Thoracic aorta (tissue), 2 donors: ENCODE measurements at regions not wholly inside any gene's neighbourhood (a gene's known extent, or its start where the extent isn't known, plus 50 kb on each side); places are given as distances from the start of the nearest gene placed in this dataset.

Experiments used
- ATAC-seq: fragments of 150-250 bp; one replicate; pipeline ENCODE4 v1.8.0; 2017; ENCODE audit warnings: low read depth; ENCODE audit not compliant: insufficient number of reproducible peaks, low FRiP score
- DNase-seq: peaks from one replicate; pipeline ENCODE4 v3.0.0-alpha.2; 2020; ENCODE audit warnings: low spot score
- H3K27ac ChIP-seq, 2 donors: fragments of 200-600 bp; sonication (generic); 1 replicate in 1 of 2; 2 replicates in 1 of 2; pipeline ENCODE4 v1.5.1; 2016; ENCODE audit warnings: mild to moderate bottlenecking in 2 of 2, moderate library complexity in 2 of 2
- H3K27me3 ChIP-seq: fragments of 200-600 bp; sonication (generic); replicated peaks from 2 replicates; pipeline ENCODE4 v1.6.0; 2016; ENCODE audit warnings: mild to moderate bottlenecking; ENCODE audit not compliant: insufficient read depth
- H3K36me3 ChIP-seq: fragments of 200-600 bp; sonication (generic); one replicate; pipeline ENCODE4 v1.5.1; 2016
- H3K4me1 ChIP-seq, 2 donors: fragments of 200-600 bp; sonication (generic); 1 replicate in 1 of 2; 2 replicates in 1 of 2; pipeline versions ENCODE4 v1.5.1 to v1.6.0; 2016; ENCODE audit warnings: low read depth in 2 of 2, mild to moderate bottlenecking in 1 of 2; ENCODE audit not compliant: control insufficient read depth in 1 of 2
- H3K4me3 ChIP-seq: fragments of 200-600 bp; sonication (generic); 2 replicates; pipeline ENCODE4 v1.5.1; 2016; ENCODE audit warnings: mild to moderate bottlenecking
- H3K9me3 ChIP-seq: fragments of 200-600 bp; sonication (generic); 2 replicates; pipeline ENCODE4 v1.5.1; 2016
- TF ChIP-seq, protein P1 (sequence below): fragments of 200-600 bp; sonication (generic); IDR thresholded peaks from one replicate; pipeline ENCODE4 v1.5.1; 2019; ENCODE audit warnings: antibody characterized with exemption

DNA sequence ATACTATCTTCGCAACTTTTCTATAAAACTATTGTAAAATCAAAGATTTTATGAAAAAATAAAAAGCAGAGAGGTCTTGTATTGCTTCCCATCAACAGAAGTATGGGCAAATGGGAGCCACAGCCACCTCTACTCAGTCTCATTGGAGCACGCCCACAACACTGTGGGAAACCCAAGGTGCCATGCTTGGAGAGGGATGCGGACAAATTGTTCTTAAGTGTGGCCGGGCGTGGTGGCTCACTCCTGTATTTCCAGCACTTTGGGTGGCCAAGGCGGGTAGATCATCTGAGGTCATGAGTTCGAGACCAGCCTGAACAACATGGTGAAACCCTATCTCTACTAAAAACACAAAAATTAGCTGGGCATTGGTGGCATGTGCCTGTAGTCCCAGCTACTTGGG, 498.2 kb upstream of the SOX5 start:
- H3K36me3 ChIP-seq: no peaks in the 10 kb centered on the region
- TF ChIP-seq, protein P1, sequence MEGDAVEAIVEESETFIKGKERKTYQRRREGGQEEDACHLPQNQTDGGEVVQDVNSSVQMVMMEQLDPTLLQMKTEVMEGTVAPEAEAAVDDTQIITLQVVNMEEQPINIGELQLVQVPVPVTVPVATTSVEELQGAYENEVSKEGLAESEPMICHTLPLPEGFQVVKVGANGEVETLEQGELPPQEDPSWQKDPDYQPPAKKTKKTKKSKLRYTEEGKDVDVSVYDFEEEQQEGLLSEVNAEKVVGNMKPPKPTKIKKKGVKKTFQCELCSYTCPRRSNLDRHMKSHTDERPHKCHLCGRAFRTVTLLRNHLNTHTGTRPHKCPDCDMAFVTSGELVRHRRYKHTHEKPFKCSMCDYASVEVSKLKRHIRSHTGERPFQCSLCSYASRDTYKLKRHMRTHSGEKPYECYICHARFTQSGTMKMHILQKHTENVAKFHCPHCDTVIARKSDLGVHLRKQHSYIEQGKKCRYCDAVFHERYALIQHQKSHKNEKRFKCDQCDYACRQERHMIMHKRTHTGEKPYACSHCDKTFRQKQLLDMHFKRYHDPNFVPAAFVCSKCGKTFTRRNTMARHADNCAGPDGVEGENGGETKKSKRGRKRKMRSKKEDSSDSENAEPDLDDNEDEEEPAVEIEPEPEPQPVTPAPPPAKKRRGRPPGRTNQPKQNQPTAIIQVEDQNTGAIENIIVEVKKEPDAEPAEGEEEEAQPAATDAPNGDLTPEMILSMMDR: no peak
- H3K27ac ChIP-seq: no peak overlapping the region
- H3K4me3 ChIP-seq: no peak overlapping the region
- H3K4me1 ChIP-seq: peaks cover 0 to 10% of the 10 kb centered on the region in 2 donors
- H3K27me3 ChIP-seq: no peaks in the 10 kb centered on the region
- H3K9me3 ChIP-seq: no peaks in the 10 kb centered on the region
- DNase-seq (no peak), ATAC-seq (no peak)

DNA sequence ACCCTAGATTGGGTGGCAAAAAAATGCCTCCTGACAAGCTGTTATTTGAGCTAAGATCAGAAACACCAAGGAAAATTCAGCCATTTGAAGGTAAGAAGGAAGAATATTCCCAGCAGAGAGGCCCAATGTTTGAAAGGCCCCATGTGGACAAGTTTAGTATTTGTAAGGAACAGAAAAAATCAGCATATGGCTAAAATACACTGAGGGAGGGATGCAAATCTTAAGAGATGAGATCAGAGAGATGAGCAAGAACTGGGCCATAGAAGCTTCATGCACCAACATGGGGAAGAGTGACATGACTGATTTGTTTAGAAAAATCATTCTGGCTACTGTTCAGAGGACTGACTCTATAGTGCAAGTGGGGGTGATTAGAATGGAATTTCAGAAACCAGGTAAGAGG, 496.8 kb upstream of the SOX5 start:
- TF ChIP-seq, protein P1: no peak
- no peaks in the 10 kb centered on the region for H3K36me3 ChIP-seq
- ATAC-seq (no peak), DNase-seq (no peak)
- no peak overlapping the region for H3K27ac ChIP-seq
- no peaks in the 10 kb centered on the region for H3K27me3 ChIP-seq
- no peak overlapping the region for H3K4me3 ChIP-seq
- no peaks in the 10 kb centered on the region for H3K9me3 ChIP-seq
- peaks cover 5 to 11% of the 10 kb centered on the region in 2 donors for H3K4me1 ChIP-seq

DNA sequence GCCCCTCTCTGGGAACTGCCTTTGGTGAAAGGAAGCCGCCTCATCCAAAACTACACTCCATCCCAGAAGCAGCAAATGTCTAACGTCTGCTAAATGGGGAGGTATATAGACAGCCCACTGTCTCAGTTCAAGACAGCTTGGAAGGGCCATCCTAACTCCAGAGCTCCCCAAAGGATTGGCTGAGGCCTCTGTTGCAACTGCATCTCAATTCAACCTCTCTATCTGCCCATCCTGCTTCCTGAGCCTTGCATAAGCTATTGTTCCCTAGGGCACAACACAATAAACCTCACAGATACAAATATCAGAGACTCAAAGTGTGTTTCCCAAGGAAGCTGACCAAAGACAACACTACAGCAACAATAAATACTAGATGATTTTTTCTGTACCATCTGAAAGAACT, 495.2 kb upstream of the SOX5 start:
- H3K4me3 ChIP-seq: no peak overlapping the region
- H3K36me3 ChIP-seq: no peaks in the 10 kb centered on the region
- peaks cover 5 to 13% of the 10 kb centered on the region in 2 donors for H3K4me1 ChIP-seq
- TF ChIP-seq, protein P1: no peak
- no peaks in the 10 kb centered on the region for H3K9me3 ChIP-seq
- DNase-seq (no peak), ATAC-seq (no peak)
- H3K27me3 ChIP-seq: no peaks in the 10 kb centered on the region
- H3K27ac ChIP-seq: no peak overlapping the region

DNA sequence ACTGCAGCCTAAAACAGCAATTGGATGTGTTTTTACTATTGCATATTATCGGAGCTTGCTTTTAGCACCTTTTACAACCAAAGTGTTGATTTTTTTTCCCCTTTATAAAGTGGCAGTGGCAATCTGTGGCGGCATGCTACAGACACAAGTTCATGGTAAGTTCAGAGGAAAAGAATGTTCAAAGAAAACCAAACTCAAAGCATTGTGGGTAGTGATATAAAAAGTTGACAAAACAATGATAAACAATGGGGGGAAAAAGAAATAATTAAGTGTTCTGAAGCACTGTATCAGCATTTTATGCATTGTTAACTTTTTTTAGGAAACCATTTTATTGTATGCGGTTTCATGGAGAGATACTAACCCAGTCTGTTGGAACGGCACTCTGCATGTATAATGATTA, 492.0 kb upstream of the SOX5 start:
- Histone ChIP-seq H3K36me3 (no peaks in the 10 kb centered on the region), H3K27me3 (no peaks in the 10 kb centered on the region), H3K4me1 (peaks cover 5 to 10% of the 10 kb centered on the region in 2 donors), H3K9me3 (no peaks in the 10 kb centered on the region), H3K4me3 (no peak overlapping the region), H3K27ac (no peak overlapping the region)
- TF ChIP-seq, protein P1: no peak
- DNase-seq (no peak), ATAC-seq (no peak)

DNA sequence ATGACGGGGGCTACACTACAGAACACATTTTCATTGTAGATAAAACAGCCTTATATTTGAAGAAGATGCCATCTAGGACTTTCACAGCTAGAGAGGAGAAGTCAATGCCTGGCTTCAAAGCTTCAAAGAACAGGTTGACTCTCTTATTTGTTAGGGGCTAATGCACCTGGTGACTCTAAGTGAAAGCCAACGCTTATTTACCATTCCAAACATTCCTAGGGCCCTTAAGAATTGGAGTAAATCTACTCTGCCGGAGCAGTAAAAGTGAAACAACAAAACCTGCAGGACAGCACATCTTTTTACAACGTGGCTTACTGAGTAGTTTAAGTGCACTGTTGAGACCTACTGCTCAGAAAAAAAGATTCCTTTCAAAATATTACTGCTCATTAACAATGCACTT, 487.2 kb upstream of the SOX5 start:
- DNase-seq (no peak), ATAC-seq (no peak)
- Histone ChIP-seq H3K4me3 (no peak overlapping the region), H3K9me3 (no peaks in the 10 kb centered on the region), H3K27ac (no peak overlapping the region), H3K27me3 (no peaks in the 10 kb centered on the region), H3K4me1 (peaks cover under 1 to 4% of the 10 kb centered on the region in 2 donors), H3K36me3 (no peaks in the 10 kb centered on the region)
- TF ChIP-seq, protein P1: no peak
